Keratinocyte (primary cell): ENCODE measurements at regions not wholly inside any gene's neighbourhood (a gene's known extent, or its start where the extent isn't known, plus 50 kb on each side); places are given as distances from the start of the nearest gene placed in this dataset.

ENCODE experiments used
- DNase-seq: peaks from one replicate; pipeline ENCODE4 v3.0.0-alpha.2; 2011; ENCODE audit warnings: low read depth, missing footprints, low spot score
- FAIRE-seq: peaks from 2 replicates; lab custom pipeline; 2011; peaks lifted over from hg19 to GRCh38; lab: Jason Lieb, UNC
- H2AFZ ChIP-seq: 2 replicates; pipeline ENCODE4 v1.6.0; 2012; ENCODE audit warnings: low read length, control low read depth, inconsistent platforms; ENCODE audit not compliant: control insufficient read depth
- H3K27ac ChIP-seq: 2 replicates; pipeline ENCODE4 v1.5.1; 2011; ENCODE audit warnings: low read length; ENCODE audit not compliant: control insufficient read depth, insufficient read depth
- H3K27me3 ChIP-seq: 3 replicates; pipeline ENCODE4 v1.6.0; 2011; ENCODE audit warnings: low read length; ENCODE audit not compliant: control insufficient read depth, insufficient read depth; ENCODE audit errors: extremely low read depth
- H3K36me3 ChIP-seq, 2 experiments: 2 replicates in 1 of 2; 3 replicates in 1 of 2; pipeline ENCODE4 v1.5.1; 2011; ENCODE audit warnings: low read length in 2 of 2, mild to moderate bottlenecking in 1 of 2; ENCODE audit not compliant: control insufficient read depth in 2 of 2, insufficient read depth in 2 of 2; ENCODE audit errors: extremely low read depth in 1 of 2
- H3K4me1 ChIP-seq: 3 replicates; pipeline ENCODE4 v1.5.1; 2011; ENCODE audit warnings: low read length; ENCODE audit not compliant: control insufficient read depth, insufficient read depth; ENCODE audit errors: extremely low read depth
- H3K4me2 ChIP-seq: 3 replicates; pipeline ENCODE4 v1.6.0; 2011; ENCODE audit warnings: low read depth, low read length; ENCODE audit not compliant: control insufficient read depth, insufficient read depth; ENCODE audit errors: extremely low read depth
- H3K4me3 ChIP-seq, 3 experiments: fragments of 200-600 bp in 1 of 3; sonication (generic) in 1 of 3; 2 replicates in 2 of 3; 3 replicates in 1 of 3; pipeline ENCODE4 v1.5.1; 2011 to 2016; ENCODE audit warnings: low read length in 3 of 3, mild to moderate bottlenecking in 3 of 3, control low read depth in 2 of 3, inconsistent platforms in 1 of 3, low read depth in 1 of 3, mixed read lengths in 1 of 3, mixed run types in 1 of 3, moderate library complexity in 1 of 3; ENCODE audit not compliant: control insufficient read depth in 2 of 3, insufficient read depth in 2 of 3; ENCODE audit errors: extremely low read depth in 1 of 3
- H3K79me2 ChIP-seq: 2 replicates; pipeline ENCODE4 v1.6.0; 2012; ENCODE audit warnings: low read length; ENCODE audit not compliant: control insufficient read depth, insufficient read depth
- H3K9ac ChIP-seq: 3 replicates; pipeline ENCODE4 v1.6.0; 2011; ENCODE audit warnings: low read length; ENCODE audit not compliant: control insufficient read depth, insufficient read depth; ENCODE audit errors: extremely low read depth
- H3K9me1 ChIP-seq: 3 replicates; pipeline ENCODE4 v1.6.0; 2011; ENCODE audit warnings: low read length; ENCODE audit not compliant: control insufficient read depth, insufficient read depth; ENCODE audit errors: extremely low read depth
- H3K9me3 ChIP-seq: 2 replicates; pipeline ENCODE4 v1.5.1; 2012; ENCODE audit warnings: low read depth, low read length; ENCODE audit not compliant: control insufficient read depth
- H4K20me1 ChIP-seq: 3 replicates; pipeline ENCODE4 v1.6.0; 2011; ENCODE audit warnings: low read length; ENCODE audit not compliant: control insufficient read depth, insufficient read depth; ENCODE audit errors: extremely low read depth
- EZH2 ChIP-seq: IDR thresholded peaks from one replicate; pipeline ENCODE4 v1.6.1; 2012; ENCODE audit warnings: inconsistent platforms, mild to moderate bottlenecking, low read length, moderate library complexity
- dilution Hi-C: fragments of 300-500 bp; cut with MboI; formaldehyde crosslinking; loops from one replicate; pipeline ENCODE4 v1.7.0; 2020; ENCODE audit warnings: low sequenced_read_pairs; ENCODE audit not compliant: extremely low pct_ligation_motif_present
- TF ChIP-seq, protein P1 (sequence below), 3 experiments: IDR thresholded peaks in 1 of 3; conservative IDR thresholded peaks in 1 of 3; optimal IDR thresholded peaks in 1 of 3; 2 replicates in 2 of 3; 3 replicates in 1 of 3; pipeline versions ENCODE3 to v1.5.1; 2011; ENCODE audit warnings: low read length in 3 of 3, mild to moderate bottlenecking in 3 of 3, moderate library complexity in 2 of 3, control low read depth in 1 of 3, inconsistent platforms in 1 of 3; ENCODE audit not compliant: insufficient read depth in 2 of 3; ENCODE audit errors: extremely low read depth in 1 of 3

DNA sequence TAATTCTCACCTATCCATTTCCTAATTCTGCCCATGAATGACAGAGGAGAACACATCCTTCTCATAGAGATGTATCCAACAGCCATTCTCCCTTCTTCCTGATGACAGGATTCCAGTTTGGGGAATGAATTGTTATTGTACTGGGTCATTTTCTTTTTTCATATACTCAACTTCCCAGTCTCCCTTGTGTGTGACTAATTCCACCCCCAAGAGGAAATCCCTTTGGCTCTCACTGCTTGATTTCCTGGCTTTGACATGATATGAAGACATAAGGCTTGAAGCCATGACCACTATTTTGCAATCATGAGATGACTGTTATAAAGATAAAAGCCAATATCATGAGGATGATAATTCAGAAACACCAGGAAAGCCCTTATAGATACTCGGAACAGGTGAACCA is 384.7 kb upstream of the ACVR2A start:
- no peaks in the 10 kb centered on the region for H4K20me1 ChIP-seq
- no peaks in the 10 kb centered on the region for H3K36me3 ChIP-seq
- H3K27me3 ChIP-seq, result no peaks in the 10 kb centered on the region
- H3K9me3 ChIP-seq, result no peaks in the 10 kb centered on the region
- H3K4me3 ChIP-seq, result no peak overlapping the region
- dilution Hi-C loops, result no loop called here
- FAIRE-seq, result no peak
- no peak overlapping the region for H3K4me2 ChIP-seq
- no peaks in the 10 kb centered on the region for H3K9me1 ChIP-seq
- no peak overlapping the region for H3K27ac ChIP-seq
- H3K4me1 ChIP-seq, result peaks cover 3% of the 10 kb centered on the region
- TF ChIP-seq EZH2, result no peak
- TF ChIP-seq, protein P1, sequence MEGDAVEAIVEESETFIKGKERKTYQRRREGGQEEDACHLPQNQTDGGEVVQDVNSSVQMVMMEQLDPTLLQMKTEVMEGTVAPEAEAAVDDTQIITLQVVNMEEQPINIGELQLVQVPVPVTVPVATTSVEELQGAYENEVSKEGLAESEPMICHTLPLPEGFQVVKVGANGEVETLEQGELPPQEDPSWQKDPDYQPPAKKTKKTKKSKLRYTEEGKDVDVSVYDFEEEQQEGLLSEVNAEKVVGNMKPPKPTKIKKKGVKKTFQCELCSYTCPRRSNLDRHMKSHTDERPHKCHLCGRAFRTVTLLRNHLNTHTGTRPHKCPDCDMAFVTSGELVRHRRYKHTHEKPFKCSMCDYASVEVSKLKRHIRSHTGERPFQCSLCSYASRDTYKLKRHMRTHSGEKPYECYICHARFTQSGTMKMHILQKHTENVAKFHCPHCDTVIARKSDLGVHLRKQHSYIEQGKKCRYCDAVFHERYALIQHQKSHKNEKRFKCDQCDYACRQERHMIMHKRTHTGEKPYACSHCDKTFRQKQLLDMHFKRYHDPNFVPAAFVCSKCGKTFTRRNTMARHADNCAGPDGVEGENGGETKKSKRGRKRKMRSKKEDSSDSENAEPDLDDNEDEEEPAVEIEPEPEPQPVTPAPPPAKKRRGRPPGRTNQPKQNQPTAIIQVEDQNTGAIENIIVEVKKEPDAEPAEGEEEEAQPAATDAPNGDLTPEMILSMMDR (optimal IDR thresholded peaks at IDR 0.05 in 1 of 3, IDR thresholded peaks at IDR 0.05 in 1 of 3, conservative IDR thresholded peaks at IDR 0.05 in 1 of 3; ENCODE audit: extremely low read depth in 1 of 3, insufficient read depth in 2 of 3, low read length in 3 of 3), result no peak
- H3K79me2 ChIP-seq, result no peaks in the 10 kb centered on the region
- DNase-seq, result no peak
- no peak overlapping the region for H3K9ac ChIP-seq
- H2AFZ ChIP-seq, result no peak overlapping the region

DNA sequence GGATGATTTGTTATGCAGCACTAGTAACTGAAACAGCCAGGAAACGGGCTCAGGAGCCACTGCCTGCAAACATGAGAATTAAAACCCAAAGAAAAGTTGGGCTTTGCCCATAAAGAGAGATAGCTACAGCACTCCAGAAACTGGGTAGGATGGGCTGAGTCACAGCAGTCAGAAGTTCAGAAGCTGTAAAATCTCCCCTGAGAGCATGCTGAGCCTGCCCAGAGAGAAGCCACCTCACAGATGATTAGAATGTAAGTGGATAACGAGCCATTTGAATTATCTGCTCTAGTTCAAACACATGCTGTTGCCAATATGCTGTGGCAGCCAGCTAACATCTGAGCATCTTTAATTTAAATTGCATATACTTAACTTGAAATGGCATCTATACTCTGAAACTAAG is 388.1 kb upstream of the ACVR2A start:
- no peaks in the 10 kb centered on the region for H3K9me1 ChIP-seq
- no peak overlapping the region for H3K27ac ChIP-seq
- TF ChIP-seq, protein P1 (optimal IDR thresholded peaks at IDR 0.05 in 1 of 3, IDR thresholded peaks at IDR 0.05 in 1 of 3, conservative IDR thresholded peaks at IDR 0.05 in 1 of 3; ENCODE audit: extremely low read depth in 1 of 3, insufficient read depth in 2 of 3, low read length in 3 of 3), result no peak
- no peak for TF ChIP-seq EZH2
- no peaks in the 10 kb centered on the region for H3K79me2 ChIP-seq
- dilution Hi-C loops, result no loop called here
- no peaks in the 10 kb centered on the region for H4K20me1 ChIP-seq
- no peak overlapping the region for H3K4me3 ChIP-seq
- H3K36me3 ChIP-seq, result no peaks in the 10 kb centered on the region
- H3K4me2 ChIP-seq, result no peak overlapping the region
- no peak for FAIRE-seq
- H3K4me1 ChIP-seq, result no peaks in the 10 kb centered on the region
- H3K9ac ChIP-seq, result no peak overlapping the region
- H3K9me3 ChIP-seq, result no peaks in the 10 kb centered on the region
- no peaks in the 10 kb centered on the region for H3K27me3 ChIP-seq
- no peak for DNase-seq
- H2AFZ ChIP-seq, result no peak overlapping the region
